Osteoblast (primary cell): ENCODE measurements at regions not wholly inside any gene's neighbourhood (a gene's known extent, or its start where the extent isn't known, plus 50 kb on each side); places are given as distances from the start of the nearest gene placed in this dataset.

Experiments used
- DNase-seq: peaks from one replicate; pipeline ENCODE4 v3.0.0; 2011; ENCODE audit warnings: low spot score, mixed read lengths; ENCODE audit not compliant: insufficient read length; ENCODE audit errors: missing footprints
- H2AFZ ChIP-seq: 2 replicates; pipeline ENCODE4 v1.6.0; 2011; ENCODE audit warnings: mild to moderate bottlenecking, low read length
- H3K27ac ChIP-seq: 2 replicates; pipeline ENCODE4 v1.5.1; 2011; ENCODE audit warnings: mild to moderate bottlenecking, low read depth, low read length, moderate library complexity
- H3K27me3 ChIP-seq: 2 replicates; pipeline ENCODE4 v1.6.0; 2012; ENCODE audit warnings: mild to moderate bottlenecking, control low read depth, inconsistent platforms, low read length, moderate library complexity; ENCODE audit not compliant: insufficient read depth
- H3K36me3 ChIP-seq: 2 replicates; pipeline ENCODE4 v1.5.1; 2011; ENCODE audit warnings: mild to moderate bottlenecking, low read length, control low read depth, moderate library complexity; ENCODE audit not compliant: insufficient read depth
- H3K4me1 ChIP-seq: 2 replicates; pipeline ENCODE4 v1.5.1; 2011; ENCODE audit warnings: mild to moderate bottlenecking, low read length, control low read depth, moderate library complexity; ENCODE audit not compliant: insufficient read depth
- H3K4me2 ChIP-seq: 2 replicates; pipeline ENCODE4 v1.6.0; 2011; ENCODE audit warnings: mild to moderate bottlenecking, low read length; ENCODE audit not compliant: insufficient read depth
- H3K4me3 ChIP-seq: fragments of 200-600 bp; sonication (generic); 3 replicates; pipeline ENCODE4 v1.5.1; 2012; ENCODE audit warnings: mild to moderate bottlenecking, low read length, inconsistent platforms; ENCODE audit not compliant: insufficient read depth
- H3K79me2 ChIP-seq: 2 replicates; pipeline ENCODE4 v1.6.0; 2012; ENCODE audit warnings: mild to moderate bottlenecking, low read length, control low read depth, inconsistent platforms; ENCODE audit not compliant: insufficient read depth
- H3K9me3 ChIP-seq: 2 replicates; pipeline ENCODE4 v1.5.1; 2011; ENCODE audit warnings: low read depth, low read length, control low read depth
- H4K20me1 ChIP-seq: 2 replicates; pipeline ENCODE4 v1.6.0; 2012; ENCODE audit warnings: mild to moderate bottlenecking, low read length, control low read depth; ENCODE audit not compliant: insufficient read depth
- CTCF ChIP-seq: IDR thresholded peaks from 2 replicates; pipeline ENCODE4 v1.5.1; 2011; ENCODE audit warnings: mild to moderate bottlenecking, low read depth, low read length, moderate library complexity; ENCODE audit errors: extremely low read depth

GRCh38 chr6:121884620-121885019, 449.2 kb downstream of the GJA1 start:
- Histone ChIP-seq H2AFZ (no peak overlapping the region), H3K4me2 (no peak overlapping the region), H3K36me3 (no peaks in the 10 kb centered on the region), H3K4me3 (no peak overlapping the region), H3K9me3 (no peaks in the 10 kb centered on the region), H4K20me1 (no peaks in the 10 kb centered on the region), H3K27me3 (no peaks in the 10 kb centered on the region), H3K4me1 (peaks cover 58% of the 10 kb centered on the region), H3K27ac (no peak overlapping the region), H3K79me2 (no peaks in the 10 kb centered on the region)
- TF ChIP-seq CTCF = no peak
- DNase-seq = no peak

- Histone ChIP-seq H3K4me3 (no peak overlapping the region), H3K4me2 (no peak overlapping the region), H4K20me1 (no peaks in the 10 kb centered on the region), H3K27me3 (no peaks in the 10 kb centered on the region), H2AFZ (no peak overlapping the region), H3K79me2 (no peaks in the 10 kb centered on the region), H3K9me3 (no peaks in the 10 kb centered on the region), H3K36me3 (no peaks in the 10 kb centered on the region), H3K27ac (peak overlapping the region; percentile 50), H3K4me1 (peaks cover 54% of the 10 kb centered on the region)
- no peak for TF ChIP-seq CTCF
- DNase-seq = no peak
Measured at GRCh38 chr6:121885399-121886152, 450.1 kb downstream of the GJA1 start.

GRCh38 chr6:121886223-121886830, 450.9 kb downstream of the GJA1 start:
- Histone ChIP-seq H2AFZ (no peak overlapping the region), H3K9me3 (no peaks in the 10 kb centered on the region), H3K4me3 (no peak overlapping the region), H3K27ac (peak overlapping the region; percentile 50), H3K79me2 (no peaks in the 10 kb centered on the region), H3K27me3 (no peaks in the 10 kb centered on the region), H3K36me3 (no peaks in the 10 kb centered on the region), H3K4me1 (peaks cover 47% of the 10 kb centered on the region), H3K4me2 (no peak overlapping the region), H4K20me1 (no peaks in the 10 kb centered on the region)
- no peak for DNase-seq
- no peak for TF ChIP-seq CTCF

DNA sequence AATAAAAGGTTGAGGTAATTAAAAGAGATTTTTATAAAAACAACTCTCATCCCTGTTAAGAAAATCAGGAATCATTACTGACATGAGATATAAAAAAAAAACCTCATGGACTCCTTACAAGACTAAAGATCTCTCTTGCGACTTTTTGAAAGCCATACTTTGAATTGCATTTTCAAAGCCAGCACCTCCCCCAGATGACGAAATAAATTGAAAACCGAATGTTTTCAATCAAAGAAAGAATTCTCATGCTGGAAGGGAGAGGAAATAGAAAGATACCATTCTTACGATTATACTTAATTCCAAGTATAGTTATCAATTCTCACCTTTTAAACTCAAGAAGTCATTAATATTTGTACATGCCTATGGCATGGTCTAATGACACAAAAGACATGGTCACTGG, 452.3 kb downstream of the GJA1 start:
- Histone ChIP-seq H3K9me3 (no peaks in the 10 kb centered on the region), H3K4me3 (no peak overlapping the region), H3K36me3 (no peaks in the 10 kb centered on the region), H3K27me3 (no peaks in the 10 kb centered on the region), H3K27ac (no peak overlapping the region), H3K4me1 (peaks cover 37% of the 10 kb centered on the region), H2AFZ (no peak overlapping the region), H3K4me2 (no peak overlapping the region), H3K79me2 (no peaks in the 10 kb centered on the region), H4K20me1 (no peaks in the 10 kb centered on the region)
- no peak for DNase-seq
- TF ChIP-seq CTCF = no peak
